GDM1 (cell line): ENCODE measurements at regions not wholly inside any gene's neighbourhood (a gene's known extent, or its start where the extent isn't known, plus 50 kb on each side); places are given as distances from the start of the nearest gene placed in this dataset.

ENCODE experiments used
- DNase-seq: peaks from one replicate; lab custom pipeline; 2025; lab: John Stamatoyannopoulos, UW

DNA sequence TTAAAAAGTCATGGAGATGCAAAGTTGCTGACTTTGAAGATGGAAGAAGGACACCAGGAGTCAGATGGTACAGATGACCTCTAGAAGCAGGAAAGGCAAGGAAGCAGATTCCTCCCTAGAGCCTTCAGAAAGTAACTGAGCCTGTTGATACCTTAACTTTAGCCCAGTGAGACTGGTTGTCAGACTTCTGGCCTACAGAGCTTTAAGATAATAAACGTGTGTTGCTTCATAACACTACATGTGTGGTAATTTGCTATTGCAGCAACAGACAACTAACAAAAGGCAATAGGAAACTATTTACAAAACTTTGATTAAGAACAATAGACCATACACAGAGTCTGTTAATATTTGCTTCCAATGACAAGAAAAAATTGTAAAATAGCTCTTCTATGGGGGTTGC is 102.0 kb upstream of the USP38 start:
- no peak for DNase-seq

DNA sequence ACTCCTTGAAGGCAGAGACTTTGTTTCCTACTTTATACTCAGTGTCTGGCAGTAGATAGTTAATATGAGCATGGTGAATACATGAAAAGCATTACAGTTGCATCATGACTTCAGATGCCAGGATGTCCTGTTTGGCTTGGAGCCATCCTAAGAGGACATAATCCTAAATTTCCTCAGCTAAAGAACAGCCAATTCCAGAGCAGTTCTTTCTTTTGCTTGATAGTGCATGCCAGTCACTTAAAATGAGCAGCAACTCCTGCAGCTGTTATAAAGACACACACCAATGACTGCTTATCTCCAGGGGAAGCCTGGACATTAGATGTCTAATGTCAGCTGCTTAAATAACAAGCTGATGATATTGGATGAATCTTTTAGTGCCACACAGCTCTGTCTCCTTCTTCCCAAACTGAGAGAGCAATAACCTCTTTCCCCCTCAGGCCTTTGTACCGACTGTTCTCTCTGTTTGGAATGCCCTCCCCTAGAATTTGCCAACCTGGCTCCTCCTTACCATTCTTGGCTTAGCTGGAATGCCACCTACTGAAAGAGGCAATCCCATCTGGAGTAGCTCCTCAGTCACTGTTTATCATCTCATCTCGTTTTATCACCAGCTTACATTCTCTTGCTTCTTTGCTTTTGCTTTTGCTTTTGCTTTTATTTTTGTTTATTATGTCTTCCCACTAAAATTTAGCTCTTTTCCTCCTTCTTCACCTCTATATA is 100.8 kb upstream of the USP38 start:
- no peak for DNase-seq

DNA sequence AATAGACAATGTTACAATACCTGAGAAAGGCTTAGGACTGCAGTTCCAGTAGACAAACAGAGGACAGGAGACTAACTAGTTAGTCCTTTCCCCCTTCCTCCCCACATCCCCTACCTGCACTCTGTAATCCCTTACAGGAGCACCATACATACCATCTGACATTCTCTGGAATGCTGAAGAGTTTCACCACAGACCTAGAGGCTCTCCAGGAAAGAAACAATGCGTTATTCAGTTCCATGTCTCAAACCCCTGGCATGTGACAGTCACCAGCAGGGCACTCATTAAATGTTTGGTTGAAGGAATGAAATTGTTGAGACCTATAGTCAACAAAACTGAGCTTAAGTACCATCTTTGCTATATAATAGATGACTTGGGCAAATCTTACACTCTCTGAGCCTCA is 100.2 kb upstream of the USP38 start:
- DNase-seq: no peak

DNA sequence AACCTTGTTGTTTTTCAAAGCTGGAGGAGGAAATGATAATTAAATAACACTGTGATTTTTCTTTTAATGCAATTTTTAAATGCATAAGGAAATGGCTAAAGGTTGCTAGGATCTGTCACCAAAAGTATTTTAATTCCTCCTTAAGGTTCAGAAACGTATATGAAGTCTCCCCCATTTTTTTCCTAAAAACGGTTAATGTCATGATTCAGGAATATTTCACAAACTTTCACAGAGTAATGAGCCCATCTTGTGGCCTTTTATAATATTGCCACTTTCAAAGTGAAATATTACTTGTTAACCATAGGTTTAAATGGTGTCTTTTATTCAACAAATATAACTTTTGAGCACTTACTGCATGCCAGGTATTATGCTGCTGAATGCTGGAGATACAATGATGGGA is 99.5 kb upstream of the USP38 start:
- no peak for DNase-seq

DNA sequence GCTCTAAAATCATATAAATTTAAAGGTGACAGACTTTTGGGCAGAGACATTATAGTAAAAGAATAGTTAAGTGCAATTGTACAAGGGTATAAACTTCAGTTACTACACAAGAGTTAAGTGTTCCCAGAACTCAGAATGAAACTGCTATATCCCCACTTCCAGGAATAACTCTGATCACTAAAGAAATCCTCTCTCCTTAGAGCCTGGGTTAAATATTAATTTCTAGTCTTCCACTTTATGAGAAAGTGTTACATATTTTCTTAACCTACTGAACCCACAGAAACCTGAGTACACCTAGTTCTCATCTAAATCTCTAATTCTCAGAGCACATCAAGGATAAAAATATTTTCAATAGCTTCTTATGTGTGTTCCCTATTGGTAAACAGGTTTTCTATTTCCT is 99.1 kb upstream of the USP38 start:
- DNase-seq: no peak

DNA sequence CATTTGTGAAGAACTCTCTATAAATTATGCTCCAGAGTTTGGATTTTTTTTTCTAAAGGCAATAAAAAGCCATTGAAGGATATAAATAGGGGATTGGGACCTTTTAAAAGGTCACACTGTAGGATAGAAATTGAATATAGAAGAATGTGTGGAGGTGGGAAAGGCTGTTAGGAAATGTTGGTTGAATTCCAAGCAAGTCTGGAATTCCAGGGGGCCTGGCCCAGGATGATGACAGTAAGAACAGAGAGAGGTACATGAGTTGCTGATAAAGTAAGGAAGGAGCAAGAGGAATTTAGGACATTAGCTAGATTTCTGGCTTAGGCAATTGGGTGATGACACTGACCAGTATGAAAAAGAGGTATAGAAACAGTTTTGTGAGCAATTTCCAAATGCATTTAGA is 95.4 kb upstream of the USP38 start:
- DNase-seq: no peak

DNA sequence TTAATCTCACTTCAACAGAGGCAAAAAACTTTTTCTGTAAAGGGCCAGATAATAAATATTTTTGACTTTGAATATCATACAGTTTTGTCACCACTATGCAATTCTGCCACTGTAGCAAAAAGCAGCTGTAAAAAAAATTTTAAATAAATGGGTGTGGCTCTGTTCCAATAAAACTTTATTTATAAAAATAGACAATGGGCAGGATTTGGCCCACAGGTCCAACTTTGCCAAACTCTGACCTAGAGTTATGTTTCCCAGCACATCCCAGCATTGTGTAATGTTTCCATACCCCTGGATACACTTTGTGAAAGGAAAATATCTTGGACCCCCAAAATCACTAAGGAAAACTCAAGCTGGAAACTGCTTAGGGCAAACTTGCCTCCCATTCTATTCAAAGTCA is 94.9 kb upstream of the USP38 start:
- no peak for DNase-seq

DNA sequence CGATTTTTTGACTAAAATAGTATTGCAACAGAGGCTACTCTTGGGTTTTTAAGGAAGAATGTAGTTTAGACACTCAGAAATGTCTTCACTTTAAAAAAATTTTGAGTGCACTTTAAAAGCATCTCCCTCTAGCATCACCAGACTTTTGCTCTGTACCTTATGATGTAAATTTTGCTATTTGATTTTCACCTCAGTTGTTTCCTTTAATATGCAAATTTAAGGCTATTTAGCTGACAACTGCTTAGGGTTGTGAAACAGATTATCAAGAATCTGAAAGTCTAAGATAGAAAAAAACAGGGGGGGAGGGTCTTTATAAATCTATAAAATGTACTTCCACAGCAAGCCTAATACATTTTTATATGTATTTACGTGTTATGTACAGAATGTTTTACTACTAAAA is 92.9 kb upstream of the USP38 start:
- DNase-seq: no peak

DNA sequence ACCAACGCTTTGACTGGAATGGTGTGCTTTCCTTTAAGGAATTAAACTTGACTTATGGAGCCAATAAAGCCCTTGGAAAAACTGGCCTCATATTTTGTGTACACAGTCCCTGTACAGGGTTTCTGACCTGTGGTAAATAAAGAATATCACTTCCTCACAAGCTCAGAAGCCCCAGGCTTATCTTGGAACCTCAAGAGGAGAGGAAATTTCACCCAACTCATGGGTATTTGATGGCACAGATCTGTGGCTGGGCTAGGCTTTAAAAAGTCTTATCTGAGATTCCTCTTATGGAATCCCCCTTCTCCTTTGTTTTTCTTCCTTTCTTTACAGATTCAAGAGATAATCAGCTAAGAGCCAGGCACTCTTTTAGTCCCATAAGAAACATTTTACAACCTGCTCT is 89.3 kb upstream of the USP38 start:
- DNase-seq: no peak

DNA sequence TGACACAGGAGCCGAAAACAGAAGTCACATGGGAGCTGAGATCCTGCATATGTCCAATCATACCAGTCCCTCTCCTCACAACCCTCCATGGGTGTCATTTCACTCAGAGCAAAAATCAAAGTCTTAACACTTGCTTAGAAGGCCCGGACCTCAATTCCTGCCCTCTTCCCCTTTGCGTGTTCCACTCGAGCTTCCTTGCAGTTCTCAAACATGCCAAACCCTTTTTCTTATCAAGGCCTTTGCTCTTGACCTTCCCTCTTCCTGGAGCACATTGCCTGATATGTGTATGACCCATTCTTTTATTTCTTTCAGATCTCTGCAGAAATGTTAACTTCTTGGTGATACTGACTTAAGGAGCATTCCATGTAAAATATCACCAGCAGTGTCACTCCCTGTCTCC is 87.0 kb upstream of the USP38 start:
- no peak for DNase-seq

DNA sequence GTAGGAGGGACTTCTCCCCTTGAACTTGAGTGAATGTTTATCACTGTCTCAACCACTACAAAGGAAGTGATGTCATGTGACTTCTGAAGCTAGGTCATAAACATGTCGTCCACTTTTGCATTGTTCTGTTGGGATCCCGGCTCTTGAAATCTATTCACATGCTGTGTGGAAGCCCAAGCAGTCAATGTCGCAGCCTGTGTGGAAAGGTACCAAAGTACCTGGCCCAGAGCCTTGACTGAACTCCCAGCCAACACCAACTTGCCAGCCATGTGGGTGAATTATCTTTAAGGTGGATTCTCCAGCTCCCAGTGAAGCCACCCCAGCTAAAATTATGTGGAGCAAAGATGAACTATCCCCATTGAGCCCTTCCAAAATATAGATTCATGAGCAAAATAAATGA is 85.0 kb upstream of the USP38 start:
- no peak for DNase-seq

DNA sequence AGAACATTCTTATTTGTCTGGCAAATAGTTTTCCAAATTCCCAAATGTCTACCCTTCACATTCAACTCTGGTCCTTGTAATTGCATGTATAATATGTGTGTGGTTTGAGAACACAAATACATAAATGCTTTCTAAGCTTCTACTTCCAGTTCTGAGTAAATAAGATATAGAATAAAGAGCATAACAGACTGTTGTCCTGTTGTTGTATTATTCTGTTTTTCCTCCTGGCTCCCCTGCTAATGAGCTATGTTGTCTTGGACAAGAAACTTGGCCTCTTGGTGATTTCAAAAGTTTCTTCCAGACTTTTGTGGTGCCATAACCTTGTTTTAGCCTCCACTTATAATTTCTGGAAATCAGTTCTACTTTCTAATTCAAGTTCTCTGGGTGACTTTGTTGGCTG is 75.3 kb upstream of the USP38 start:
- DNase-seq: no peak

DNA sequence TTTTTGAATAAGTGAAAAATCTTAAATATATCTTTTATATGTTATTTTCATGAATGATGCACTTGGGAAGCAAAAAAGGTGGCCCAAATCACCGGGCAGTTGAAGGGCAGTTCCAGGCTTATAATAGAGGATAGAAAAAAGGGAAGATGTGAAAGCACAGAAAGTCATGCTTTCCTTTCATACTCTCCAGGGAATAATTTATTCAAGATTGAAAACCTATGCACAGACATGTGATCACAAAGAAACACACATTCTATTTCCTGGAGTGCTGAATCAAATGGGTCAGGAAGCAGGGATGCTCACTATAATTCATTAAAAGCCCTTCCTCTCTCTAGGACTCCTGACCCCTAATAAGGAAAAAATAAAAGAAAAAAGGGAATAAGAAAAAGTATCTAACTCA is 66.1 kb upstream of the USP38 start:
- DNase-seq: no peak

DNA sequence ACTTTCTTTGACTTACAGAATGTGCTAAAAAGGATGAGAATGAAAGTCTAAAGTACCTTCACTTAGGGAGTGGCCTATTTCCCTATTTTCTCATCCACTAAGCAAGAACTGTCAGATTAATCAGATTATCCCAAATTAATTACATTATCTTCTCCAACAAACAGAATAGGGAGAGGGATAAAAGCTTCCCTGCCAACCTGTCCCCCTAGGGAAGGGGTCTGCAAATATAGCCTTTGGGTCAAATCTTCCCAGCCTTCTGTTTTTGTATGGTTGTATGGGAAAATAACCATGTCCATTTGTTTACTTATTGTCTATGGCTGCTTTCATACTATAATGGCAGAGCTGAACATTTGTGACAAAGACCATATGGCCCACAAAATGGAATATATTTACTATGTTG is 57.1 kb upstream of the USP38 start:
- DNase-seq: no peak

DNA sequence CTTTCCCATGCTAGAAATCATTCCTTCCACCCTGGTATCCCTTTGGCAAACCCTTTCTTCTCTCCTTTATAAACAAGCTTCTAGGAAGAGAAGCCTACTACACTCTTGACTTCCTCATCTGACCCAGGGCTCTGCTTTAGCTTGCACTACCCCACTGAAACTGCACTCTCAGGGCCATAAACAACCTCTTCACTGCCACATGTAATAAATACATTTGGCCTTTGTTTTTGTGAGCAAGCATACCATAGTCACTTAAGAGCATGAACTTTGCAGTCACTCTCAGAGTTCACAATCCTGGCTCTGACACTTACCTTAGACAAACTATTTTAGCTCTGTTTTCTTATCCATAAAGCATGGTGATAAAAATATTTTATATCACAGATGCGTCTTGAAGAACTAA is 50.7 kb upstream of the USP38 start:
- no peak for DNase-seq
